GM19328 (cell line): ENCODE measurements at regions not wholly inside any gene's neighbourhood (a gene's known extent, or its start where the extent isn't known, plus 50 kb on each side); places are given as distances from the start of the nearest gene placed in this dataset.

Source experiments
- ATAC-seq: cut with Tn5 transposase; IDR thresholded peaks from one replicate; pipeline ENCODE4 v1.9.1; 2021; ENCODE audit warnings: mild to moderate bottlenecking, moderate library complexity; ENCODE audit not compliant: unreplicated experiment

- peak; percentile 86 for ATAC-seq
Observed at GRCh38 chr2:8049851-8050571, 631.8 kb upstream of the ID2 start.

- ATAC-seq = no peak
Observed at GRCh38 chr2:8053216-8053615, 628.6 kb upstream of the ID2 start.

GRCh38 chr2:8054070-8054469 lies 627.8 kb upstream of the ID2 start:
- ATAC-seq = no peak

- no peak for ATAC-seq
Observed at GRCh38 chr2:8058652-8059051, 623.2 kb upstream of the ID2 start.

- no peak for ATAC-seq
Observed at GRCh38 chr2:8059255-8059654, 622.6 kb upstream of the ID2 start.

- ATAC-seq = no peak
Observed at GRCh38 chr2:8059794-8060193, 622.1 kb upstream of the ID2 start.

GRCh38 chr2:8061219-8061618 lies 620.6 kb upstream of the ID2 start:
- no peak for ATAC-seq

- ATAC-seq = no peak
Observed at GRCh38 chr2:8064603-8065002, 617.3 kb upstream of the ID2 start.

GRCh38 chr2:8065191-8065590 lies 616.7 kb upstream of the ID2 start:
- ATAC-seq = no peak

GRCh38 chr2:8067784-8068336 lies 614.0 kb upstream of the ID2 start:
- no peak for ATAC-seq

GRCh38 chr2:8072907-8073306 lies 608.9 kb upstream of the ID2 start:
- ATAC-seq = no peak

- no peak for ATAC-seq
Observed at GRCh38 chr2:8073916-8074315, 607.9 kb upstream of the ID2 start.

- no peak for ATAC-seq
Observed at GRCh38 chr2:8076448-8077342, 605.2 kb upstream of the ID2 start.

- no peak for ATAC-seq
Observed at GRCh38 chr2:8078705-8079104, 603.2 kb upstream of the ID2 start.

GRCh38 chr2:8080063-8080462 lies 601.8 kb upstream of the ID2 start:
- no peak for ATAC-seq

GRCh38 chr2:8081130-8081529 lies 600.7 kb upstream of the ID2 start:
- no peak for ATAC-seq

GRCh38 chr2:8082840-8083239 lies 599.0 kb upstream of the ID2 start:
- ATAC-seq = no peak

- ATAC-seq = no peak
Observed at GRCh38 chr2:8086357-8086756, 595.5 kb upstream of the ID2 start.

- ATAC-seq = no peak
Observed at GRCh38 chr2:8086796-8087479, 594.9 kb upstream of the ID2 start.

GRCh38 chr2:8087480-8087840 lies 594.4 kb upstream of the ID2 start:
- ATAC-seq = no peak

GRCh38 chr2:8088810-8089209 lies 593.0 kb upstream of the ID2 start:
- no peak for ATAC-seq
